ENCODE measurements at regions not wholly inside any gene's neighbourhood (a gene's known extent, or its start where the extent isn't known, plus 50 kb on each side); places are given as distances from the start of the nearest gene placed in this dataset.

GRCh38 chr5:162886717-162887116 lies 550.7 kb upstream of the CCNG1 start:
- Histone ChIP-seq H4K5ac (ENCODE audit: insufficient read length, low read depth, low read length) (no peak overlapping the region), H3K56ac (ENCODE audit: insufficient read length, low read depth, low read length) (no peak overlapping the region), H3K4me1 (ENCODE audit: insufficient read depth, low read length) (no peaks in the 10 kb centered on the region), H2BK12ac (ENCODE audit: insufficient read length, low read depth, low read length) (no peak overlapping the region), H3K4me2 (ENCODE audit: insufficient read depth, insufficient read length, low read length) (no peak overlapping the region), H3K4ac (ENCODE audit: low read depth, low read length) (no peak overlapping the region), H3K79me2 (ENCODE audit: insufficient read depth, low read length) (no peaks in the 10 kb centered on the region), H3K9ac (ENCODE audit: extremely low read depth, insufficient read length, low read length) (no peak overlapping the region), H2AFZ (ENCODE audit: low read length) (no peak overlapping the region), H3K9me3 (ENCODE audit: control insufficient read depth, low read depth, low read length) (no peaks in the 10 kb centered on the region), H3K27ac (ENCODE audit: insufficient read length, low read depth, low read length) (no peak overlapping the region), H2BK5ac (ENCODE audit: insufficient read length, low read length) (no peak overlapping the region), H4K20me1 (ENCODE audit: control insufficient read depth, insufficient read depth, insufficient read length) (no peaks in the 10 kb centered on the region), H3K18ac (ENCODE audit: insufficient read length, low read depth, low read length) (no peak overlapping the region), H3K14ac (ENCODE audit: insufficient read depth, low read length) (no peak overlapping the region), H2BK15ac (ENCODE audit: low read depth, low read length) (no peak overlapping the region), H3K23ac (ENCODE audit: insufficient read length, low read depth, low read length) (no peak overlapping the region), H2AK5ac (ENCODE audit: insufficient read length, low read length) (no peak overlapping the region), H4K8ac (replicated peaks; ENCODE audit: insufficient read length, low read depth, low read length) (no peak overlapping the region), H3T11ph (ENCODE audit: low read length) (no peak overlapping the region), H2BK20ac (ENCODE audit: low read depth, low read length, poor library complexity, severe bottlenecking) (no peak overlapping the region), H3K79me1 (ENCODE audit: insufficient read depth, low read depth, low read length, poor library complexity, severe bottlenecking) (no peaks in the 10 kb centered on the region), H2BK120ac (ENCODE audit: low read depth, low read length, poor library complexity, severe bottlenecking) (no peak overlapping the region), H3K23me2 (ENCODE audit: insufficient read length, low read depth, low read length, poor library complexity, severe bottlenecking) (no peaks in the 10 kb centered on the region), H3K27me3 (ENCODE audit: insufficient read depth, low read length) (no peaks in the 10 kb centered on the region), H4K91ac (ENCODE audit: insufficient read length, low read depth, low read length) (no peak overlapping the region)
- Mint-ChIP-seq H3K27ac (peak overlapping the region in 1 of 3 experiments; percentile 70; a peak in 2 of 7 replicates), H3K36me3 (ENCODE audit: insufficient read depth in 1 of 3, low read depth in 3 of 3) (peaks cover 2 to 9% (median 3%) of the 10 kb centered on the region in 3 experiments; a peak in 4 of 7 replicates), H3K27me3 (ENCODE audit: low read depth) (no peaks in the 10 kb centered on the region), H3K9me3 (peaks cover 12 to 14% of the 10 kb centered on the region in 2 experiments; a peak in 4 of 5 replicates), H3K4me1 (peaks cover 5% of the 10 kb centered on the region in 2 experiments), H3K4me3 (no peak overlapping the region)
- no CpG with 5 or more reads among the region's 6 CpGs for WGBS (ENCODE audit: extremely low coverage, insufficient read length, low lambda C conversion rate)
- TF ChIP-seq CTCF (conservative IDR thresholded peaks at IDR 0.05): no peak
- DNase-seq: no peak
